ENCODE measurements at regions not wholly inside any gene's neighbourhood (a gene's known extent, or its start where the extent isn't known, plus 50 kb on each side); places are given as distances from the start of the nearest gene placed in this dataset.
A peak's percentile ranks its signal among the peaks of the same experiment; 100 is the strongest.

DNA sequence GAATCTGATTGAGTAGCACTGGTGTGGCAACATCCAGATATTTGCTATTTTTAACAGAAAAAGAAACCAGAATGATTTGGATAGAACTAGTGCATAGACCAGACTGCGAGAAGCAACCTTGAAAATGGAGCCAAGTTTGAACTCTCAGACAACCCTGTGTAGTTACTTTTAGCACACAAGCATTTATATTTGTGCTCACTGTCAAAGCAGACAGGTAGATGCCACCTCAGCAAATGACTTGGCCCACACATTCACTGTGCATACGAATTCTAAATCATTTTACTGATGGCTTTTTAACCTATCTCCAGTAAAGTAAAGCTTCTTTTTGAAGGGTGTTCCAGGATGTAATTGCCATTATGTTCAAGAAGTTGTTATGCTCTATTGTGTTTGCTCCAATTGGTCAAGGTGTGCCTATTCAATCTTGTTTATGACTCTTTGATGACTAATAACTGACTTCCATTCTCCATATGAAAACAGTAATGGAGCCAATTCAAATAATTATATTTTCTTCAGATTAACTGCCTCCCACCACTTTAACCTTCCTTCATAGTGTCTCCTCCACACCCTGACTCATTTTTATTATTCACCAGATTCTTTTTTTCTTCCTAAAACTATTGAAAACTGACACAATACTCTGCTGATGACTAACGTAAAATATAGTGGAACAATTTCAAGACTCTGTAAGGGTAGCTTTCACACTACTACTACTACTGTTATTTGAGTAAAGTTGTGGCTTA lies 138.5 kb downstream of the CCER1 start:
- TF ChIP-seq EZH2 (IDR thresholded peaks at IDR 0.05; ENCODE audit: borderline replicate concordance, low read depth, low read length, severe bottlenecking) (no peak), POLR2A (IDR thresholded peaks at IDR 0.05; ENCODE audit: low read depth, low read length) (no peak), POLR2AphosphoS5 (IDR thresholded peaks at IDR 0.05; ENCODE audit: insufficient read depth, low read depth, low read length) (peak; percentile 63), MYC (IDR thresholded peaks at IDR 0.05; ENCODE audit: low read depth, low read length) (no peak), GATA2 (IDR thresholded peaks at IDR 0.05; ENCODE audit: insufficient read depth, insufficient read length, low read depth, low read length) (no peak)
- TF ChIP-seq, protein P1, sequence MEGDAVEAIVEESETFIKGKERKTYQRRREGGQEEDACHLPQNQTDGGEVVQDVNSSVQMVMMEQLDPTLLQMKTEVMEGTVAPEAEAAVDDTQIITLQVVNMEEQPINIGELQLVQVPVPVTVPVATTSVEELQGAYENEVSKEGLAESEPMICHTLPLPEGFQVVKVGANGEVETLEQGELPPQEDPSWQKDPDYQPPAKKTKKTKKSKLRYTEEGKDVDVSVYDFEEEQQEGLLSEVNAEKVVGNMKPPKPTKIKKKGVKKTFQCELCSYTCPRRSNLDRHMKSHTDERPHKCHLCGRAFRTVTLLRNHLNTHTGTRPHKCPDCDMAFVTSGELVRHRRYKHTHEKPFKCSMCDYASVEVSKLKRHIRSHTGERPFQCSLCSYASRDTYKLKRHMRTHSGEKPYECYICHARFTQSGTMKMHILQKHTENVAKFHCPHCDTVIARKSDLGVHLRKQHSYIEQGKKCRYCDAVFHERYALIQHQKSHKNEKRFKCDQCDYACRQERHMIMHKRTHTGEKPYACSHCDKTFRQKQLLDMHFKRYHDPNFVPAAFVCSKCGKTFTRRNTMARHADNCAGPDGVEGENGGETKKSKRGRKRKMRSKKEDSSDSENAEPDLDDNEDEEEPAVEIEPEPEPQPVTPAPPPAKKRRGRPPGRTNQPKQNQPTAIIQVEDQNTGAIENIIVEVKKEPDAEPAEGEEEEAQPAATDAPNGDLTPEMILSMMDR (IDR thresholded peaks at IDR 0.05; ENCODE audit: extremely low read depth in 1 of 2, insufficient read depth in 1 of 2, low read depth in 1 of 2, low read length in 2 of 2), result no peak
